Heart right ventricle (tissue), 16 donors: ENCODE measurements at regions not wholly inside any gene's neighbourhood (a gene's known extent, or its start where the extent isn't known, plus 50 kb on each side); places are given as distances from the start of the nearest gene placed in this dataset.
A peak's percentile ranks its signal among the peaks of the same experiment; 100 is the strongest.

ENCODE experiments used
- ATAC-seq, 8 donors: fragments of 200-7000 bp; cut with Tn5 transposase; one replicate each; pipeline ENCODE4 v1.9.1; 2020; ENCODE audit warnings: mild to moderate bottlenecking in 8 of 8, moderate library complexity in 8 of 8, moderate number of reproducible peaks in 1 of 8
- DNase-seq, 2 donors: peaks; one replicate each; pipeline ENCODE4 v3.0.0-alpha.2; 2020
- H3K27ac ChIP-seq, 10 donors: fragments of 200-600 bp; sonication (generic) in 2 of 10; one replicate each; pipeline versions ENCODE4 v1.5.0 to v1.8.0; 2020 to 2022; ENCODE audit warnings: mild to moderate bottlenecking in 3 of 10
- H3K27me3 ChIP-seq, 7 donors: fragments of 200-600 bp; one replicate each; pipeline ENCODE4 v1.8.0; 2021 to 2022; ENCODE audit warnings: mild to moderate bottlenecking in 2 of 7
- H3K36me3 ChIP-seq, 9 donors: fragments of 200-600 bp; sonication (generic) in 1 of 9; one replicate each; pipeline versions ENCODE4 v1.5.0 to v1.8.0; 2020 to 2022; ENCODE audit warnings: mild to moderate bottlenecking in 2 of 9
- H3K4me1 ChIP-seq, 9 donors: fragments of 200-600 bp; sonication (generic) in 1 of 9; one replicate each; pipeline versions ENCODE4 v1.5.0 to v1.8.0; 2020 to 2022; ENCODE audit warnings: mild to moderate bottlenecking in 4 of 9
- H3K4me3 ChIP-seq, 10 donors: fragments of 200-600 bp; sonication (generic) in 2 of 10; one replicate each; pipeline versions ENCODE4 v1.5.0 to v1.8.0; 2020 to 2022; ENCODE audit warnings: mild to moderate bottlenecking in 7 of 10, moderate library complexity in 2 of 10
- H3K9me3 ChIP-seq, 11 donors: fragments of 200-600 bp in 10 of 11; sonication (generic) in 2 of 11; one replicate each; pipeline versions ENCODE4 v1.5.0 to v1.8.0; 2013 to 2022; ENCODE audit warnings: mild to moderate bottlenecking in 2 of 11, control low read depth in 1 of 11, moderate library complexity in 1 of 11
- WGBS, 2 donors: extraction: QIAGEN DNeasy Blood & Tissue Kit; methylation state at CpG; one replicate each; pipeline ENCODE4 v1.1.7; 2013; ENCODE audit warnings: inconsistent platforms in 1 of 2; 5-methylcytosine and 5-hydroxymethylcytosine counted together
- intact Hi-C, 10 donors: fragments of 100-400 bp; cut with DNase I; formaldehyde crosslinking; loops; one replicate each; pipeline versions ENCODE4 v1.11.1 to v1.14.2; 2022
- TF ChIP-seq, protein P1 (sequence below), 9 donors: fragments of 200-600 bp; sonication (generic) in 2 of 9; IDR thresholded peaks; one replicate each; pipeline versions ENCODE4 v1.5.0 to v1.8.0; 2021 to 2022; ENCODE audit warnings: antibody characterized with exemption in 9 of 9, mild to moderate bottlenecking in 5 of 9, moderate library complexity in 1 of 9
- donor health status: Arrhythmogenic right ventricular cardiomyopathy.
- donor health status: ischemic (EF 13 %, LVEDD 7.1; RV severe dilation, severe dysfunction).
- donor health status: healthy with polysubstance abuse.
- donor health status: DM: no; HTN: yes; CAD: no.
- donor health status: DM: no; HTN: no; CAD: no.
- donor health status: ischemic (EF 25% LVEDD 6.9; RV normal size, moderate dysfunction).
- donor health status: ischemic (EF 25% LVEDD 5.7; RV mildly dilated, moderate dysfunction).
- donor health status: healthy.
- donor health status: DM: yes; HTN: yes; CAD: no.
- donor health status: Ischemic cardiomyopathy.
- donor health status: ischemic (EF 35%, LVEDD 5.7; RV mildly dilated, moderate dysfunction).
- donor health status: nonischemic (EF 11% LVEDD 7.7; RV severe dilation, severe dysfunction).
- donor health status: DM: yes; HTN: yes; CAD: no.
- donor health status: PGD.
- donor health status: ischemic (EF 29% LVEDD 5.4; RV normal size, mild dysfunction).
- donor health status: nonischemic (EF 23%, LVEDD 6.1; RV moderate dilation, normal function).

DNA sequence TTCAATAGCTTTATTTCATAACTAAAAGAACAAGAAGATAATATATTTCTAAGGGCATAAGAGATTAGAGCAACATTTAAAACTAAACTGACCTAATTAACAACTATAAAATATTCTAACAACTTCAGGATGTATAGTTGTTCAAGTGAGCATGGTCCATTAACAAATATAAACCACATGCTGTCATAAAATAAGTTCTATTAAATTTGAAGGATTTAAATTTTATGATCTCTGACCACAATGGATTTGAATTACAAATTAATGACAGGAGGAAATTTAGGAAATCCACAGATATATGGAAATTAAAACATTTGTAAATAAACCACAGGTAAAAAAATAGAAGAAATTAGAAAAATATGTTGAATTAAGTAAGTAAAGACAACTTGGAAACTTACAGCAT lies 196.5 kb upstream of the PCDH20 start:
- intact Hi-C loops, result no loop called here
- ATAC-seq, result no peak
- Histone ChIP-seq H3K27me3 (no peaks in the 10 kb centered on the region), H3K9me3 (peaks cover 0 to 7% (median 0%) of the 10 kb centered on the region in 11 donors), H3K4me1 (no peaks in the 10 kb centered on the region), H3K27ac (no peak overlapping the region), H3K36me3 (no peaks in the 10 kb centered on the region), H3K4me3 (no peak overlapping the region)
- TF ChIP-seq, protein P1, sequence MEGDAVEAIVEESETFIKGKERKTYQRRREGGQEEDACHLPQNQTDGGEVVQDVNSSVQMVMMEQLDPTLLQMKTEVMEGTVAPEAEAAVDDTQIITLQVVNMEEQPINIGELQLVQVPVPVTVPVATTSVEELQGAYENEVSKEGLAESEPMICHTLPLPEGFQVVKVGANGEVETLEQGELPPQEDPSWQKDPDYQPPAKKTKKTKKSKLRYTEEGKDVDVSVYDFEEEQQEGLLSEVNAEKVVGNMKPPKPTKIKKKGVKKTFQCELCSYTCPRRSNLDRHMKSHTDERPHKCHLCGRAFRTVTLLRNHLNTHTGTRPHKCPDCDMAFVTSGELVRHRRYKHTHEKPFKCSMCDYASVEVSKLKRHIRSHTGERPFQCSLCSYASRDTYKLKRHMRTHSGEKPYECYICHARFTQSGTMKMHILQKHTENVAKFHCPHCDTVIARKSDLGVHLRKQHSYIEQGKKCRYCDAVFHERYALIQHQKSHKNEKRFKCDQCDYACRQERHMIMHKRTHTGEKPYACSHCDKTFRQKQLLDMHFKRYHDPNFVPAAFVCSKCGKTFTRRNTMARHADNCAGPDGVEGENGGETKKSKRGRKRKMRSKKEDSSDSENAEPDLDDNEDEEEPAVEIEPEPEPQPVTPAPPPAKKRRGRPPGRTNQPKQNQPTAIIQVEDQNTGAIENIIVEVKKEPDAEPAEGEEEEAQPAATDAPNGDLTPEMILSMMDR (IDR thresholded peaks at IDR 0.05), result no peak
- DNase-seq, result no peak

DNA sequence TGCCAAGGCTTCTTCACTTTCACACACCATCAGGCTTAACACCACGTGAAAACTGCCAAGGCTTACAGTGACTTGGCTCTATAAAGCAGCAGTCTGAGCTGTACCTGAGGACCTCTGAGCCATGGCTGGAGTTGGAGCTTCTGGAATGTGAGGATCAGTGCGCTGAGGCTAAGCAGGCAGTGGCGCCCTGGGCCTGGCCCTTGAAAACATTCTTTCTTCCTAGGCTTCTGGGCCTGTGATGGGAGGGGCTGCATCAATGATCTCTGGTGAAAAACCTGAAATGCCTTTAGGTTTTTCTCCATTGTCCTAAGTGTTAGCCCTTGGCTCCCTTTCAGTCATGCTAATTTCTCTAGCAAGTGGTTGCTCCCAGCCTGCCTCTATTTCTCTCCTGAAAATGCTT lies 192.5 kb upstream of the PCDH20 start:
- peaks cover 0 to 7% (median 0%) of the 10 kb centered on the region in 11 donors for H3K9me3 ChIP-seq
- H3K36me3 ChIP-seq, result no peaks in the 10 kb centered on the region
- no peak for DNase-seq
- no peak overlapping the region for H3K4me3 ChIP-seq
- H3K27me3 ChIP-seq, result no peaks in the 10 kb centered on the region
- intact Hi-C loops, result no loop called here
- 76% methylated on average over 3 of the region's 3 CpGs for whole genome bisulfite sequencing, 2 donors
- TF ChIP-seq, protein P1 (IDR thresholded peaks at IDR 0.05), result no peak
- no peak overlapping the region for H3K27ac ChIP-seq
- no peak for ATAC-seq
- no peaks in the 10 kb centered on the region for H3K4me1 ChIP-seq

DNA sequence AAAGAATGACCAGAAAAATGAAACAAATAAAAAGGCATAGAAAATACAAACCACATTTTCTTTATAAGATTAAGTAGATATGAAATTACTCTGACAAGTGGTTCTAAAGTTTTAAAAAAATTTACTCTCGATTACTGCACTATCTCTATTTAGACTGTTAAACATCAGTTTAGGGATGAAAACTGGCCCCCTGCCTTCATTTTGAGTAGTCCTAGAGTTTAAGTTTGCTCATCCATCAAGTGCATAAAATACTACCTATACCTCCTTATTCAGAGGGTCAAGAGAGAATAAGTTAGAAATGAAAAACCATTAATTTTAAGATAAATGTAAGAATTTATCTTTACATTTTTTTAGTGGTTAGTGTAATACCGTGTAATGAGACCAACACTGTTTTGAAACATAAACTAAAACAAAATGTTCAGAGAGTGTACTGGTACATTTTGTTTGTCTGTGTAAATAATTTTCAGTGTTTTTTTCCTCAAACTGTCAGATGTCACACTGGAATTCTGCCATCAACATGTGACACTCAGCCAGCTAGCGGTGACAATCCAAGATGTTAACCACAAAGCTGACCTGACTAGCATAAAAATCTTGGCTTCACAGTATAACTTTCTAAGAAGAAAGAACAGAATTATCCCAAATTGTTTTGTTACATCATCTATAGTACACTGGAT lies 184.8 kb upstream of the PCDH20 start:
- no peaks in the 10 kb centered on the region for H3K27me3 ChIP-seq
- 60 to 62% methylated on average over 3 of the region's 3 CpGs for WGBS, 2 donors
- H3K9me3 ChIP-seq, result no peaks in the 10 kb centered on the region
- no peak for DNase-seq
- H3K4me1 ChIP-seq, result no peaks in the 10 kb centered on the region
- no peaks in the 10 kb centered on the region for H3K36me3 ChIP-seq
- intact Hi-C loops, result no loop called here
- TF ChIP-seq, protein P1 (IDR thresholded peaks at IDR 0.05), result no peak
- no peak overlapping the region for H3K27ac ChIP-seq
- ATAC-seq, result peak in 1 of 8 donors; percentile 51
- no peak overlapping the region for H3K4me3 ChIP-seq

DNA sequence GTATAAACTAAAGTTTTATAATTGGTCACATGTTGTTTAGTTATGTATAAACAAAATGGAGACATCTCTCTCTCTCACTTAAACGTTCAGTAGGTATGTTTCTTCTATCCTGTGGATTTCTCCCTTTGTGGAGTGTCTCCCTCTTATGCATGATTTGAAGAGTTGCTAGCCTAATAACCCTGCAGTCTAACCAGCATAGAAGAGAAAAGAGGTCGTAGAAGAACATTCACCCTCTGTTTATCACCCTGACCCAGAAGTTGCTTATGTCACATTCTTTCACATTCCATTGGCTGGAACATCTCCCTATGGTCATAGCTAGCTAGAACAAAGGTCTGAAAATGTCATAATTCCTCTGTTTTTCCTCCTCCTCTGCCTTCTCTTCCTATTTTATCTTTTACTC lies 176.8 kb upstream of the PCDH20 start:
- Histone ChIP-seq H3K4me3 (no peak overlapping the region), H3K9me3 (no peaks in the 10 kb centered on the region), H3K4me1 (no peaks in the 10 kb centered on the region), H3K27me3 (no peaks in the 10 kb centered on the region), H3K36me3 (no peaks in the 10 kb centered on the region), H3K27ac (no peak overlapping the region)
- 18 to 24% methylated on average over 2 of the region's 2 CpGs for WGBS, 2 donors
- intact Hi-C loops, result no loop called here
- DNase-seq (no peak), ATAC-seq (no peak)
- TF ChIP-seq, protein P1 (IDR thresholded peaks at IDR 0.05), result no peak
